Nephron progenitor cell (in vitro differentiated cells): ENCODE measurements at regions not wholly inside any gene's neighbourhood (a gene's known extent, or its start where the extent isn't known, plus 50 kb on each side); places are given as distances from the start of the nearest gene placed in this dataset.

ENCODE experiments used
- DNase-seq: peaks from one replicate; pipeline ENCODE4 v3.0.0; 2021
- H3K27ac Mint-ChIP-seq: 2 replicates; pipeline ENCODE4 v1.8.0; 2021; ENCODE audit warnings: mild to moderate bottlenecking, moderate library complexity, mixed read lengths
- H3K27me3 Mint-ChIP-seq: 2 replicates; pipeline ENCODE4 v1.8.0; 2021; ENCODE audit warnings: mild to moderate bottlenecking, low read depth, mixed read lengths; ENCODE audit not compliant: poor library complexity
- H3K36me3 Mint-ChIP-seq: 2 replicates; pipeline ENCODE4 v1.8.0; 2021; ENCODE audit warnings: low read depth, mixed read lengths
- H3K4me1 Mint-ChIP-seq: 2 replicates; pipeline ENCODE4 v1.8.0; 2021; ENCODE audit warnings: mixed read lengths
- H3K4me3 Mint-ChIP-seq: 2 replicates; pipeline ENCODE4 v1.8.0; 2021; ENCODE audit warnings: mild to moderate bottlenecking, moderate library complexity, mixed read lengths
- H3K9me3 Mint-ChIP-seq: 2 replicates; pipeline ENCODE4 v1.8.0; 2021; ENCODE audit warnings: mild to moderate bottlenecking, moderate library complexity, mixed read lengths
- CTCF ChIP-seq: fragments of 200-600 bp; sonication (generic); IDR thresholded peaks from 2 replicates; pipeline ENCODE4 v1.5.0; 2021; ENCODE audit warnings: antibody characterized with exemption

DNA sequence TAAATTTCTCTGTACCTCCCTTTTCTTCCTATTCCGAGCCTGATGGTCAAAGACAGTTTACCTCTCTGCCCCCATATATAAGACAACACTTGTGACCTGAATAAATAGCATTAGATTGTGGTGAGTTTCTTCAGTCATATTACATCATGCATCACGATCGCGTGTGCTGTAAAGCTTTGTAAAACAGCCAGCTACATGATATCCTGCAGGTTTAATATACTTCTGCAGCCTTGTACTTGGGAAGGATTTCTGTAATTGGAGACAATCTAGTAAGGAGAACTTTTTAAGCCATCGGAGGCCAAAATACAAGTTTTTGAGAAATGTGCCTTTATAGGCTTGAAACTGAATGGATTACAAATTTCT is 711.8 kb upstream of the WWC1 start:
- TF ChIP-seq CTCF: no peak
- Mint-ChIP-seq H3K4me1 (peaks cover 18% of the 10 kb centered on the region), H3K36me3 (peaks cover under 1% of the 10 kb centered on the region), H3K27ac (no peak overlapping the region), H3K4me3 (no peak overlapping the region), H3K27me3 (peaks cover 11% of the 10 kb centered on the region), H3K9me3 (no peaks in the 10 kb centered on the region)
- no peak for DNase-seq

DNA sequence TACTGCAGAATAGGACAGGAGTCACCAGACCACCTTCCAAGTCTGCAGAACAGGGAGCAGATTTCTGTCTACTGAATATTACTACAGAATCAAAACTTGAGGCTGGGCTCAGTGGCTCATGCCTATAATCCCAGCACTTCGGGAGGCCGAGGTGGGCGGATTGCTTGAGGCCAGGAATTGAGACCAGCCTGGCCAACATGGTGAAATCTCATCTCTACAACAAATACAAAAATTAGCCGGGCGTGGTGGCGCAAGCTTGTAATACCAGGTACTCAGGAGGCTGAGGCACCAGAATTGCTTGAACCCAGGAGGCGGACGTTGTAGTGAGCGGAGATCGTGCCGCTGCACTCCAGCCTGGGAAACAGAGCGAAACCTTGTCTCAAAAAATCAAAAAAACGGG is 710.8 kb upstream of the WWC1 start:
- no peaks in the 10 kb centered on the region for H3K9me3 Mint-ChIP-seq
- no peak overlapping the region for H3K27ac Mint-ChIP-seq
- H3K27me3 Mint-ChIP-seq: peaks cover 3% of the 10 kb centered on the region
- no peak overlapping the region for H3K4me3 Mint-ChIP-seq
- H3K4me1 Mint-ChIP-seq: peaks cover 15% of the 10 kb centered on the region
- TF ChIP-seq CTCF: no peak
- H3K36me3 Mint-ChIP-seq: peaks cover 4% of the 10 kb centered on the region
- no peak for DNase-seq

DNA sequence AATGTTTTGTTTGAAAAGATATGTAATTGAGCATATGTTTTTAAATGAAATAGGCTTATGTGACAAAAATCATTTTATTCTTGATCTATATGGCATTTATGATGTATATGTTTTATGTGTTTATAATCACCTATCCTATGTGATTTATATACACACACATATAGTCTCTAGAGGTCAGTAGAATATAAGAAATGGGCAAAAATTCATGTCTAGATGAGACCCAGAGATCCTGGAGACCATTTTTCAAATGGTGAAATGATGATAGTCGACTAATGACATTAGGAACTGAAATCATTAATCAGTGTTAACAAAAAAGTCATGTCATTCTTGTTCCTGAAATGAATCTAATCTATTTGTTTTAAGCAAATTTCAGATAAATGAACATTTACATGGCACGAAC is 709.2 kb upstream of the WWC1 start:
- Mint-ChIP-seq H3K27ac (no peak overlapping the region), H3K4me1 (peaks cover 7% of the 10 kb centered on the region), H3K36me3 (peaks cover 4% of the 10 kb centered on the region), H3K27me3 (no peaks in the 10 kb centered on the region), H3K9me3 (no peaks in the 10 kb centered on the region), H3K4me3 (no peak overlapping the region)
- DNase-seq: no peak
- no peak for TF ChIP-seq CTCF

GRCh38 chr5:167582886-167583285 is 708.6 kb upstream of the WWC1 start:
- H3K36me3 Mint-ChIP-seq: peaks cover 4% of the 10 kb centered on the region
- H3K27me3 Mint-ChIP-seq: no peaks in the 10 kb centered on the region
- peaks cover 9% of the 10 kb centered on the region for H3K4me1 Mint-ChIP-seq
- no peak overlapping the region for H3K4me3 Mint-ChIP-seq
- no peak for DNase-seq
- H3K27ac Mint-ChIP-seq: no peak overlapping the region
- no peak for TF ChIP-seq CTCF
- H3K9me3 Mint-ChIP-seq: no peaks in the 10 kb centered on the region

- H3K4me3 Mint-ChIP-seq: no peak overlapping the region
- peaks cover 10% of the 10 kb centered on the region for H3K4me1 Mint-ChIP-seq
- H3K36me3 Mint-ChIP-seq: peaks cover 4% of the 10 kb centered on the region
- H3K9me3 Mint-ChIP-seq: no peaks in the 10 kb centered on the region
- H3K27me3 Mint-ChIP-seq: no peaks in the 10 kb centered on the region
- no peak overlapping the region for H3K27ac Mint-ChIP-seq
- no peak for TF ChIP-seq CTCF
- DNase-seq: no peak
These were observed 706.3 kb upstream of the WWC1 start for GRCh38 chr5:167585184-167585583.

DNA sequence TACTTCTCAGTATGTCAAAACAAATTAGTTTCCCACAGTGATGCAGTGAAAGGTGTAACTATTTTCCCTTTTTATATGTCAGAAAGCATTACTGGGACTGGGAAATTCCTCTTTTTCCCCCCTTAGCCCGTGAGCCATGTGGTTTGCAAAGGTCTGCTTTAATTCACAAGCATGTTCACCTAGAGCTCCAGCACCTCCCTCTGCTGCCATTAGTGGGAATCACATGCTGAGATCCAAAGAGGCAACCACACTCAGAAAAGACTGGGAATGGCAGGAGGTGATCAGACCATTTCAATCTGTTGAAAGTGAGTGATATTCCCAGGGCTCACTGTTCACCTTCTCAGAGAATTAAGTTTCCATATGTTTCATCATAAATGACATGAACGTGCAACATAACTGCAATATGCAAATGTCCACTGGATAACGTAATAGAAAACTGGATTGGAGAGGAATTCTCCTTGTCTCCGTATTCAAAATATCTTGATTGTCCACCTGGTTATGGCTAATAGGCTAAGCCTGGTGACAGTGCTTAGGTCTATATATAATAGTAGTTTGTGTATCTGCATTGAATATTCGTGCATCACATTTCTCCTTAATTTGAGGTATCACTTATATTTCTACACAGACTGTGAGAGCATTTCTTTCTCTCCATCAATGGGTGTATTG is 703.5 kb upstream of the WWC1 start:
- Mint-ChIP-seq H3K4me3 (no peak overlapping the region), H3K36me3 (peaks cover 4% of the 10 kb centered on the region), H3K9me3 (no peaks in the 10 kb centered on the region), H3K27ac (no peak overlapping the region), H3K4me1 (peaks cover 10% of the 10 kb centered on the region), H3K27me3 (no peaks in the 10 kb centered on the region)
- TF ChIP-seq CTCF: peak; percentile 69
- peak; percentile 38 for DNase-seq
